HL-60 (cell line): ENCODE measurements at regions not wholly inside any gene's neighbourhood (a gene's known extent, or its start where the extent isn't known, plus 50 kb on each side); places are given as distances from the start of the nearest gene placed in this dataset.

Experiments used
- POLR2AphosphoS5 ChIP-seq: IDR thresholded peaks from 2 replicates; pipeline ENCODE4 v1.6.1; 2012; ENCODE audit warnings: low read depth
- SPI1 ChIP-seq: IDR thresholded peaks from 2 replicates; pipeline ENCODE4 v1.6.1; 2012; ENCODE audit warnings: low read depth, mild to moderate bottlenecking, borderline replicate concordance
- TF ChIP-seq, protein P1 (sequence below): IDR thresholded peaks from one replicate; pipeline ENCODE4 v1.5.1; 2011; ENCODE audit warnings: low read length, control low read depth, inconsistent platforms; ENCODE audit not compliant: insufficient read depth
- TF ChIP-seq, protein P2 (sequence below): IDR thresholded peaks from 2 replicates; pipeline ENCODE4 v1.6.1; 2012; ENCODE audit warnings: low read depth; ENCODE audit not compliant: insufficient replicate concordance

DNA sequence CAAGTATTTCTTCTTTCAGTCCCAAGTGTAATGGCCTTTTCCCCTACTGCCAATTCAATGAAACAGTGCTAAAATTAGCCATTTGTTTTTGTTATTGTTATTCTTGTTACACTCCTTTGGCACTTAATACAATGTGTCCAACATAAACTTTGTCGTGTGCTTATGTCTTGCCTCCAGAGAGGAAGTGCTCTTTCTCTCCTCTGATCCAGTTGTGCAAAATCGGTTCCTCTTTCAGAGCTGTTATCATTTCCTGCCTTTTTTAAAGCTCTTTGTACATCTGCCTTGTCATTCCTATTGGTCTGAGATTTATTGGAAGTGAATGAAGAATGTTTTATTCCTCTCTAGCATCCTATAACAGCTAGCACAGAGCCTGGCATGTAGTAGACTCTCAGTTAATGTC lies 623.2 kb upstream of the ID2 start:
- TF ChIP-seq, protein P1, sequence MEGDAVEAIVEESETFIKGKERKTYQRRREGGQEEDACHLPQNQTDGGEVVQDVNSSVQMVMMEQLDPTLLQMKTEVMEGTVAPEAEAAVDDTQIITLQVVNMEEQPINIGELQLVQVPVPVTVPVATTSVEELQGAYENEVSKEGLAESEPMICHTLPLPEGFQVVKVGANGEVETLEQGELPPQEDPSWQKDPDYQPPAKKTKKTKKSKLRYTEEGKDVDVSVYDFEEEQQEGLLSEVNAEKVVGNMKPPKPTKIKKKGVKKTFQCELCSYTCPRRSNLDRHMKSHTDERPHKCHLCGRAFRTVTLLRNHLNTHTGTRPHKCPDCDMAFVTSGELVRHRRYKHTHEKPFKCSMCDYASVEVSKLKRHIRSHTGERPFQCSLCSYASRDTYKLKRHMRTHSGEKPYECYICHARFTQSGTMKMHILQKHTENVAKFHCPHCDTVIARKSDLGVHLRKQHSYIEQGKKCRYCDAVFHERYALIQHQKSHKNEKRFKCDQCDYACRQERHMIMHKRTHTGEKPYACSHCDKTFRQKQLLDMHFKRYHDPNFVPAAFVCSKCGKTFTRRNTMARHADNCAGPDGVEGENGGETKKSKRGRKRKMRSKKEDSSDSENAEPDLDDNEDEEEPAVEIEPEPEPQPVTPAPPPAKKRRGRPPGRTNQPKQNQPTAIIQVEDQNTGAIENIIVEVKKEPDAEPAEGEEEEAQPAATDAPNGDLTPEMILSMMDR: no peak
- TF ChIP-seq POLR2AphosphoS5 (no peak), SPI1 (peak; percentile 100)
- TF ChIP-seq, protein P2, sequence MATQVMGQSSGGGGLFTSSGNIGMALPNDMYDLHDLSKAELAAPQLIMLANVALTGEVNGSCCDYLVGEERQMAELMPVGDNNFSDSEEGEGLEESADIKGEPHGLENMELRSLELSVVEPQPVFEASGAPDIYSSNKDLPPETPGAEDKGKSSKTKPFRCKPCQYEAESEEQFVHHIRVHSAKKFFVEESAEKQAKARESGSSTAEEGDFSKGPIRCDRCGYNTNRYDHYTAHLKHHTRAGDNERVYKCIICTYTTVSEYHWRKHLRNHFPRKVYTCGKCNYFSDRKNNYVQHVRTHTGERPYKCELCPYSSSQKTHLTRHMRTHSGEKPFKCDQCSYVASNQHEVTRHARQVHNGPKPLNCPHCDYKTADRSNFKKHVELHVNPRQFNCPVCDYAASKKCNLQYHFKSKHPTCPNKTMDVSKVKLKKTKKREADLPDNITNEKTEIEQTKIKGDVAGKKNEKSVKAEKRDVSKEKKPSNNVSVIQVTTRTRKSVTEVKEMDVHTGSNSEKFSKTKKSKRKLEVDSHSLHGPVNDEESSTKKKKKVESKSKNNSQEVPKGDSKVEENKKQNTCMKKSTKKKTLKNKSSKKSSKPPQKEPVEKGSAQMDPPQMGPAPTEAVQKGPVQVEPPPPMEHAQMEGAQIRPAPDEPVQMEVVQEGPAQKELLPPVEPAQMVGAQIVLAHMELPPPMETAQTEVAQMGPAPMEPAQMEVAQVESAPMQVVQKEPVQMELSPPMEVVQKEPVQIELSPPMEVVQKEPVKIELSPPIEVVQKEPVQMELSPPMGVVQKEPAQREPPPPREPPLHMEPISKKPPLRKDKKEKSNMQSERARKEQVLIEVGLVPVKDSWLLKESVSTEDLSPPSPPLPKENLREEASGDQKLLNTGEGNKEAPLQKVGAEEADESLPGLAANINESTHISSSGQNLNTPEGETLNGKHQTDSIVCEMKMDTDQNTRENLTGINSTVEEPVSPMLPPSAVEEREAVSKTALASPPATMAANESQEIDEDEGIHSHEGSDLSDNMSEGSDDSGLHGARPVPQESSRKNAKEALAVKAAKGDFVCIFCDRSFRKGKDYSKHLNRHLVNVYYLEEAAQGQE: no peak
